Dedifferentiated amniotic fluid mesenchymal stem cell (primary cell): ENCODE measurements at regions not wholly inside any gene's neighbourhood (a gene's known extent, or its start where the extent isn't known, plus 50 kb on each side); places are given as distances from the start of the nearest gene placed in this dataset.

Source experiments
- DNase-seq: peaks from one replicate; pipeline ENCODE4 v3.0.0-alpha.2; 2016; ENCODE audit errors: extremely low spot score

- DNase-seq, result no peak
These were observed 225.1 kb downstream of the BCAT1 start for GRCh38 chr12:24723759-24724158.

- no peak for DNase-seq
These were observed 227.7 kb downstream of the BCAT1 start for GRCh38 chr12:24721191-24721590.

GRCh38 chr12:24719293-24719721 lies 229.6 kb downstream of the BCAT1 start:
- DNase-seq, result no peak

GRCh38 chr12:24718617-24719016 lies 230.3 kb downstream of the BCAT1 start:
- no peak for DNase-seq

GRCh38 chr12:24714237-24714636 lies 234.7 kb downstream of the BCAT1 start:
- no peak for DNase-seq

GRCh38 chr12:24711056-24712008 lies 237.6 kb downstream of the BCAT1 start:
- DNase-seq, result no peak

GRCh38 chr12:24709216-24709615 lies 239.7 kb downstream of the BCAT1 start:
- no peak for DNase-seq

GRCh38 chr12:24708718-24709117 lies 240.2 kb downstream of the BCAT1 start:
- no peak for DNase-seq

GRCh38 chr12:24708043-24708442 lies 240.9 kb downstream of the BCAT1 start:
- DNase-seq, result no peak

- no peak for DNase-seq
These were observed 241.6 kb downstream of the BCAT1 start for GRCh38 chr12:24707334-24707733.

- no peak for DNase-seq
These were observed 243.1 kb downstream of the BCAT1 start for GRCh38 chr12:24705741-24706358.

- no peak for DNase-seq
These were observed 243.7 kb downstream of the BCAT1 start for GRCh38 chr12:24705216-24705615.

GRCh38 chr12:24701343-24701742 lies 247.6 kb downstream of the BCAT1 start:
- DNase-seq, result no peak

GRCh38 chr12:24698972-24699371 lies 249.9 kb downstream of the BCAT1 start:
- DNase-seq, result no peak

- no peak for DNase-seq
These were observed 251.1 kb downstream of the BCAT1 start for GRCh38 chr12:24697769-24698168.

- DNase-seq, result no peak
These were observed 251.6 kb downstream of the BCAT1 start for GRCh38 chr12:24697295-24697694.

- DNase-seq, result no peak
These were observed 252.1 kb downstream of the BCAT1 start for GRCh38 chr12:24696800-24697199.

GRCh38 chr12:24695657-24696329 lies 253.1 kb downstream of the BCAT1 start:
- no peak for DNase-seq

GRCh38 chr12:24695103-24695502 lies 253.8 kb downstream of the BCAT1 start:
- DNase-seq, result no peak

- no peak for DNase-seq
These were observed 260.3 kb downstream of the BCAT1 start for GRCh38 chr12:24688601-24689000.

GRCh38 chr12:24681570-24681969 lies 267.3 kb downstream of the BCAT1 start:
- no peak for DNase-seq

- no peak for DNase-seq
These were observed 269.8 kb downstream of the BCAT1 start for GRCh38 chr12:24679126-24679525.

GRCh38 chr12:24678436-24678835 lies 270.5 kb downstream of the BCAT1 start:
- DNase-seq, result no peak
